CD1c-positive myeloid dendritic cell (primary cell): ENCODE measurements at regions not wholly inside any gene's neighbourhood (a gene's known extent, or its start where the extent isn't known, plus 50 kb on each side); places are given as distances from the start of the nearest gene placed in this dataset.

Experiments used
- DNase-seq: peaks from one replicate; pipeline ENCODE4 v3.0.0-alpha.2; 2016; ENCODE audit errors: extremely low spot score

DNA sequence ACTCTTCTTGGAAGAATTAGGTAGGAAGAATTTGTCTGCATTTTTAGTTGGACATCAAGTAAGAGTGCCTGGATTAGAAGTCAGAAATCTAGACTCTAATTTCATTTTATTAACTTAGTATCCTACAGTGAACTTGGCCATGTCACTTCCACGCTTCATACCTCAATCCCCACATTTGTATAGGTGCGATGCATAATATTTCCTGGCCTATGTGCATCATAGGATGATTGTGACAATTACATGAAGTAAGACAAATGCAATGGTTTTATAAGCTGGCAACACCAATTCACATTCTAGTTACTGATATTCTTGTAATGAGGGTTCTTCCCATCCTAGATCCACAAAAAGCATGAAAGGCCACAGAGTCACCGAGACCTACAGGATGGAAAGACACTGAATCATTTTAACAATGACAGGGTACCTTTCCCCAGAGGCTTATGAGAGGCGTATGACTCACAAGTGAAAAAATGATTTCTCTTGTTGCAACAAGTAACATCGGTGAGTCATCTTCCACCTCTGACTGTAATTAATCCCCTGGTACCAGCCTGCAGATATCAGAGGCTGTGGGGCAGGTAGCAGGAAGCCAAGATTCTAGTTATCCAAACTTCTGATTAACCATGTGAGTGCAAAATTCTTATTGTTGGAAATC is 56.0 kb upstream of the OR5AK2 start:
- no peak for DNase-seq

DNA sequence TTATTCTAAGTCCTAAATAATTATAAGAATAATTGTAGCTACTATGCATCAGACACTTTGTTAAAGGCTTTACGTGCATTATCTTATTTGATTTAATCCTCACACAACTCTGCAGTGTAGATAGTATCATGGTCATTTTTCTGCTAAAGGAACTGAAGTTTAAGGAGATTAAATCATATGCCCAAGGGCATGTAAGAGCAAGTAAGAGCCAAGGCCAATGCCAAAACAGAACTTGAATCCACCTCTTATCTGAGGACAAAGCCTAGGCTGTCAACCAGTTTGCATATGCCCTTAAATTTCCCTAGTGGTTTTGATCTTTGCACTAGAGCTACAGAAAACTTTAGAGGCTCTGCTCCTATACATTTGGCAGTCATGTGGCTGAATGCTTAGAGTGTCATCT is 65.6 kb upstream of the OR5AK2 start:
- DNase-seq: no peak

DNA sequence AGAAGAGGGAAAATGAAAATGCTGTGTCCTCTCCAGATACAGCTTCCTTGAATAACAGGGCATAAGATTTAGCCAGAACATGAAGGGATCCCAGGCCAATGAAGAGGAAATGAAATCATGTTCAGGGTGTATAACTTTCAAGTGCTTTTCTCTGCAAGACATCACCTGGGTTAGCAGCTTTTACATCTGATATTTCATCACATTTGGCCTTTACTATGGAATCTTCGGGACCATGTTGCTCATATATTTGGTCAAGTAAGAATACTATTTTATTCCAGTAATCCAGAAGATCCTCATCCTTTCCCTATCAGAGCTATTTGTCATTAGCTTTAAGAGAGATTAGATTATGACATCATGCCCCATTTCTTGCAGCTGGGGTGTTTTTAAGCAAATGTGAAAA is 66.3 kb upstream of the OR5AK2 start:
- no peak for DNase-seq

DNA sequence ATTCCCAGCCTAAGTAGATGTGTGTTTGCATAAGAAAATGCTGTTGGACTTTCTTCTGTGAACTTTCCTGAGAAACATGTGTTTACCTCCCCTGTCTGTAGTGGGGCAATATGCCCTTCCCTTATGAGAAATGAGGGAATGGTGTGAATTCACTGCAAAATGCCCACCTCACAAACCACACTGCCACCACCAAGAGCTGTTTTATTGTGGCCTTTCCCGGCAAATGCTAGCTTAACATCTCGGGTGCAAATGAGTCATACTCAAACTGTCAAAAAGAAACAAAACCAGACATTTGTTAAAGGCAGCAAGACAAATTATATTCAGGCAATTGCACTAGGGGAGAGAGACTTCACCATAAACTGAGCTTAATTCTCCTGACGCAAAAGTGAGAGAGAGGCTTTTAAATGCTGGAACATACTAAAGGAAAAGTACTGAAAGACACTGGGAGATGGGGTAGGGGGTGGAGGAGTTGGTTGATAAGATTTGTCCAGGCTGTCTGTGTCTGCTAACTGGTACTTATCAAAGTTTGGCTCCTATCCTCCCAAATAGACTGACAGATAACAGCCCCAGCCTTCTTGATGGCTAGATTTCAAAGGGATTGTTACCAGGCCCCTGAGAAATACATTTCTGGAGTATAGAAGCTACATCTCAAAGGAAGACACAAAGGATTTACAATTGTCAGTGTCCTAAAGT is 70.9 kb upstream of the OR5AK2 start:
- no peak for DNase-seq

DNA sequence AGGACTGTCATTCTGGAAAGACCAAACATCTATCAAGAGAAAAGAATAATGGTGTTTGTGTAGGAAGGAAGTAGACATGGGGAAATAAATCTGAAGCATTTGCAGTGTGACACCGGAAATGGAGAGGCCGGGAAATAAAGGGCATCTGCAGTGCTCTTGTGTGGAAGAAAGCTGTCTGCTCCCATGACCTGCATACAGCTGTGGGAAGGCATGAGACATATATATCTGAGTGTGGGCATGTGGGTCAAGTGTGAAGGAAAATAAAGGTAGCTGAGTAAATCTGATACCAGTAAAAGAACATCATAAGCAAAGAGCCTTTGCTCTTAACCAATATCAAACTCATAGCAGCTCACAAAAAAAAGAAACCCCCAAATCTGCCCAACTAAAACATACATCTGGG is 72.1 kb upstream of the OR5AK2 start:
- DNase-seq: no peak

DNA sequence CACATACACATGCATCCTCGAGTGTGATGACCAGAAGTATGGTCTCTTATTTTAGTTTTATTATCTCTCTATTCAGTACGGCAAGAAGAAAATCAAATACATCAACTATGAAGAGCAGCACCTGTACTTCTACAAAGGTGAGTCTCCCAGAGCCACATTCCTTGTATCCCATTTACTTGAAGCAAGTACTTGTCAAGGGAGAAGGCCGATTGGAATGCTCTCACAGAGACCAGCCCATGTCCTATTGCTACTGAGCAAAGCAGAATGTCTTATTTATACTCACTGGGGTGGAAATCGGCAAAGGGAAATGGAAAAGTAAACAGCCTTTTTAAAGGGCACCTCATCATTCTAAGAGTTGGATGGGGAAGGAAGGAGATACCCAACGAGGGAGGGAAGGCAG is 72.6 kb upstream of the OR5AK2 start:
- DNase-seq: no peak

DNA sequence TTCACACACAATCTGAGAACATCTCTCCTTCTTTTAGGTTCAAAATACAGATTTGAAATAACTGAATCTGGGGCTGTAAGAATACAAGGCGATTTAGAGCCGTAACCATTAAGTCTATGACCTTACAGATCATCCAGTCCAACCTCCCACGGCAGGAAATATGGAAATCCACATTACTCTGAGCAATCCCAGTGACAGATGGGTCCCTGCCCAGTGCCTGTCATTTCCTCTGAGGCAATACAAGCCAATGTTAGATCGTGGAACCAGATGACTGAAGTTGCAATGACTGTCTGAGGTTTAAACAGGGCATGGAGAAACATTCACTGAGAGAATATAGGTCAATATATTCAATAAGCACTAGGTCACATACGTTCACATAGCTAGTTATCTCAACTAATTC is 77.4 kb upstream of the OR5AK2 start:
- DNase-seq: no peak

DNA sequence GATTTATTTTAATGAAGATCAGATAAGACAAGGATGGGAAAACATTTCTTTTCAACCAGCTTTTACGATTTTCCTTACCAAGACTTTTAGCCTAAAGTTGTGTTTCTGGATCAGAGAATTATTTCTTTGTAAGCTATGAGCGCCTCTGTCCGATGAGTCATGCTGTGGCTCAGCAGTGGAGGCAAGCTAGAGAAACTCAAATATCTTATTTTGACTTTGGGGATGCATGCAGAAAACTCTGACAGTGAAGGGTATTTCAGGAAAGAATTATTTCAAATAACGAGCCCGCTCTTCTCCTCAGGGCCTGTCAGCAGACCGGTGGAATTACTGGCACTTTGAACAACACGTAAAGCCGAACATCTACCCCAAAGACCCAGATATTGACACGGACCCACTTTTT is 77.9 kb upstream of the OR5AK2 start:
- DNase-seq: no peak

DNA sequence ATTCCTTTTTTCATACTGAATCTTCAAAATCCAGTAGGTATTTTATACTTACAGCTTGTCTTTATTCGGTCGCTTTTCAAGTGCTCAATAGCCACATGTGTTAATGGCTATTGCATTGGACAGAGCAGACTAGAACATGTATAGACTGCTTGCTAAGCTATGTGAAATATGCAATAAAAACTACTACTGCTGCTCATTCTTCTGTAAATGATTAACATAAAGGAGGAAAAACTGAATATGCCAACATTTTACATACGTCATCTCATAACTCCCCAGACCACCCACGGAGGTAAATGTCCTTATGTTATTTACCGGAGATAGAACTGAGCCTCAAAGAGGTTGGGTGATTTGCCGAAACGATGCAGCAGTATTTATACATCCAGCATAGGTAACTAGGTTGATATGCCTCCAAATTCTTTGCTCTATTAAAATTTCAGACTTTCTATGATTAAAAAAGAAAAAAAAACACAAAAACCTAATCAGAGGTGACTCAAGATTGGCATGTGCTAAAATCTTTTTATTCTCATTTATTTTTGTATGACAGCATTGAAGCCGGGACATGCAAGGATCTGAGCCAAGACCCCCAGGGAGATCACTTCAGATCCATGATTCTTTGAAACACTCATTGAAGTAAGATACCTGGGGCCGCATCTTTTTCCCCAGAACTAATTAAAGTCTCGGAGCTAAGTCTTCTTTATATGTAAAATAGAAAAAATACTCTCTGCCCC is 78.5 kb upstream of the OR5AK2 start:
- DNase-seq: no peak

DNA sequence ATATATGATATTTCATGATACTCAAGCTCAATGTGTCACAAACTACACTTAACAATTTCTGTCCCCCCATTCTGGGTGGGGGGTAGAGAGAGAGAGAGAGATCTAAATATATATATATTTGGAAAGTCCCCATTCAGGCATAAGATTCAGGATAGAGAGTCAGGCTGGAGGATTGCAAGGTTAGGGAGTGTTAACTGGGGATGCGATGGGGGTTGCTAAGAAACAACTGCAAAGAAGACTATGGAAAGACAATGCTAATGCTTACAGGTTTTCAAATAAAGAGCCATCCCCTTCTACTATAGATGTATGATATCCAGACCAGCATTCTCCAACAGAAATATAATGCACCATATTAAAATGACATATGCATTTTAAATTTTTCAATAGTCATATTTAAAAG is 79.2 kb upstream of the OR5AK2 start:
- DNase-seq: no peak

DNA sequence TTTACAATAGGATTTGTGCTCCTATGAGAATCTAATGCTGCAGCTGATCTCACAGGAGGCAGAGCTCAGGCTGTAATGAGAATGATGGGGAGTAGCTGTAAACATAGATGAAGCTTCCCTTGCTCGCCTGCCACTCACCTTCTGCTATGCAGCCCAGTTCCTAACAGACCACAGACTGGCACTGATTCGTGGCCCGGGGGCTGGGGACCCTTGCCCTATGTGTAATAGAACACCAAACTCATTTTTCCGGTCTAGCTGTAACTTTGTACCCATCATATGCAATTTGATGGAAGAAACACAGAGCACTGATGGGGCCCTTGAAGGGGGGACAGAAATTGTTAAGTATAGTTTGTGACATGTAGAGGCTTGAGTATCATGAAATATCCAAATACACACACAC is 79.6 kb upstream of the OR5AK2 start:
- DNase-seq: no peak

DNA sequence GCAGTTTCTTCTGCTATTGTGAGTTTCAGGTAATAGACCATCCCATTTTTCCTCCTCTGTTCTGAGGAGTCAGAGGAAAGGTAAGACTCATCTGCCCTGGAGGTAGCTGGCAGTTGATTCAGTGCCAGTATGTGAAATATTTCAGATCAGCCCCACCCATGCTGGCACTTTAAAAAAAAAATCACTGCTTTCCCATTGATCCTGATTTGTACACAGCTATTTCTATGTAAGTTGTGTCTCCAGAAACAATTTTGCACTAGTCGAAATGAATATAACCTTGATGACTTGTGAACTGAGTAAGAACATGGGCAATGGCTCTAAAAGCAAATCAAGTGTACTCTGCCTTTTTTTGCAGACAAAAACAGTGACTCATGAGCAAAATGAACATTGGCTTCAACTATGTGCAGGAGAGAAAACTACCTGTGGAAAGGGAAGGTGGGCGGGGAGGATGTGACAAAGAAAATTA is 82.0 kb upstream of the OR5AK2 start:
- no peak for DNase-seq

DNA sequence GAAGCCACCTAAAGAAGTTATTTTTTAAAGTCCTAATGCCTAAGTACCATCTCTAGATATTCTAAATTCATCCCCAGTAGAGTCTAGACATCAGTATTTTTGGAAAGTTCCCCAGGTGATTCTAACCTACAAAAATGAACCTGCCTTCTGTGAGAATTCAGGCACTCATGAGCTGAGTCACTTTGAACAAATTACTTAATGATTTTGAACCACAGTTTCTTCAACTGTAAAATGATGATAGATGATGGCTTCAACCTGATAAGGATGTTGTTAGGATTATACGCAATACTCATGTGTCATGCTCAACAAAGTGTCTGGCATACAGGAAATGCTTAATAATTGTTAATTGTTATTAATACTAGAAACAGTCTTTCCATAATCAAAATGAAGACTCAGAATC is 82.8 kb upstream of the OR5AK2 start:
- DNase-seq: no peak

DNA sequence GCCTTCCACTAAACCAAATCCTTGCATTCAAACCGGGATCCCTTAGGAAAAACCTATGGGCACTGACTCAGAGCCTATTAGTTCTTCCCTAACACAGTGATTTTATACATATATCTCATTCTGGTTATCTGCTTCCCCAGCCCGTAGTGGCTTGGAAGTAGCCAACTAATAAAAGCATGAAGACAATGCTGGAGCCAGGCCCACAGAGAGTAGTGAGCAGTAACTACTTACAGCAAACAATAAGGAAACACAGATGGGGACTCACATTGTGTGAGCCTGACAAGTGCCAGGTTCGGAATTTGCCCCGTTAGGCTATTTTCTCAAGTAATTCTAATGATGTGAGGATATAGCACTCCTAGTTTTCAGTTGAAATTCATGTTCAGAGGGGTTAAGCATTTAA is 83.3 kb upstream of the OR5AK2 start:
- DNase-seq: no peak

DNA sequence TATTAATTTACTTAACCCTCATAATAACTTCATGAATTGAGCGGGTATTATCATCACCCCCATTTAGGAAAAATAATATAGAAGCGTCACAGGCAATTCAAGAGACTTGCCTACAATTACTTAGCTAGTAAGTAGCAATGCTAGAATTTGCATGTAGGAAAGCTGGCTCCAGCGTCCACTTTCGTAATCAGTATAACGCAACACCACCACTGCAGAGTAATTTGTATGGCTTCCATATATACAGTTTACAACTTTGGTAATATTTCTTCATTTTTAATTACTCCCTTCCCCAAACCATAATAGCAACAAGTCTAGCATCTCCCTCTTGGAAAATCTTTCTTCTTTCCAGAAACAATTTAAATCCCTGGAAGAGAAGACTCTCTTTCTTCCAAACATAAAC is 89.9 kb upstream of the OR5AK2 start:
- DNase-seq: no peak

DNA sequence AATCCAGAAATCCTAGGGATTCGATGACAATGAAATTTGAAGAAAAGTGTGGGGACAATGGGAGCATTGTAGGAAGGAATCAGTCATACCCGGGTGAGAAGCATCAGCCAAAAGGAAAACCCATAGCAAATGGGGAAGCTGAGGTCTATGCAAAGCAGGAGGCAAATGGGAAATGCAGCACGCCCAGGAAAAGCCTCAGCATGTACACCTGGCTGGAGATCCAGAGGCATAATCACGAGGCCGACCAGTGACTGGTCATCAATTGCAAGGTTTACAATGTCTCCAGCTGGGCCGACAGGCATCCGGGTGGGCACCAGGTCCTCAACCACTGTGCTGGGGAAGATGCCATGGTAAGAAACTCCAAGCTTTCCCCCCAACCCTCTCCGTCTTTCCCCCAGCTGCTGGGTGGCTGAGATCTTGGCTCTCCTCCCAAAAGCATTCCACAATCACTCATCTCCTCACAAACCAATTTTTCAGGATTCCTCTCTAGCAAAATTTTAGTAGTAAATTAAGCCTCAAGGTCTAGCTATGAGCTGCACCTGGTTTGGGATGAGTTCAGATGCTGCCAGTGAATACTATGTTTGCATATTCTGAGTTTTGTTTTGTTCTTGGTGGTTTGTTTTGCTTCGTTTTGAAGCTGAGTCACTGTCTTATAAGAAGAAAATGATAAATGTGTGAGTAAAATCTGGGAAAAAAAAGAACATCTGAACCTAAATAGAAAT is 98.0 kb upstream of the OR5AK2 start:
- no peak for DNase-seq

DNA sequence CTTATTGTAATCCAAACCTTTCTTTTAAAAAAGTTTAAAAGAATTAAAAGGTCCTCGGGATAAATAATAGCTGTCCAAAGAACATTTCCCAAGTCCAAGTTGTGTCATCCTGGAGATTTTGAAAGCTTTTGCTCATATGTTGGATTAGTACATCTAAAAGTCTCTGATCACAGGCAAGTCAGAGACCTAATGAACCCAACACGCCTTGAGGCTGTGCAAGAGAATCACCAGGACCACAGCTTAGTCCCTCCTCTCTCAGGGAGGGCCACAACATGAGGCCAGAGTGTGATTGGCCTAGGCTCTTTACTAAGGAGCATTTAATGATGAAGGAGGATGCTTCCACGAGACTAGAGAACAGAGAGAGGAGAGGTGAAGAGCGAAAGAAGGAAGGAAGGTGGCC is 98.7 kb upstream of the OR5AK2 start:
- no peak for DNase-seq

DNA sequence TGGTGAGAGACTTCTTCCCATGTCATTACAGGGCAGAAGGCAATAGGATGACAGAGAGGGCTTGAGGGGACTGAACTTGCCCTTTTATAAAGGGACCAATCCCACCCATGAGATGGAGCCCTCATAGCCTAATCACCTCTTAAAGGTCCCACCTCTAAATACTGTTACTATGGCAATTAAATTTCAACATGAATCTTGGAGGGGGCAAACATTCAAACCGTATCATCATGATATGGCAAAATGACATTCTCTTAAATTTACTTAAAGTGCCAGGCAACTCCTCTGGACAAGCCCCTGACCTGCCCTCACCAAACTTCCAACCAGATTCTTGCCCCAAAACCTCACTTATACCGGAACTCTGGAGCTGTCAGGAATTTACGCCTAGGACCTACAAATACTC is 100.8 kb upstream of the OR5AK2 start:
- DNase-seq: no peak

DNA sequence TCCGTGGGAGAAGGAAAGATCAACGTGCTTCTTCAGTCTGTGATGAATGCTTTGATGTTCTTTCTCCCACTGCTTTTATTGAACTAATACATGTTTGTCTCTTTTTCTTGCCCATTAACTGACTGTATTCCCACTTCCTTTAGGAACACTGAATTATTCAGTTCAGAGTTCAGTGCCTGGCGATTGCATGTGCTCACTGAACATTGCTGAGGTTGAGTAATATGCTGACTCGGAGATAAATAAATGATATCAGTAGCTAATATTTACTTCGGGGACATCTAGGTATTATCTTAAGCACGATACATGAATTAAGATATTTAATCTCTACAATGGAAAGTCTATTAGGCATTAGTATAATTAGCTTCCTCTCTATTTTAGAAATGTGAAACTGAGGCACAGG is 102.3 kb upstream of the OR5AK2 start:
- DNase-seq: no peak

DNA sequence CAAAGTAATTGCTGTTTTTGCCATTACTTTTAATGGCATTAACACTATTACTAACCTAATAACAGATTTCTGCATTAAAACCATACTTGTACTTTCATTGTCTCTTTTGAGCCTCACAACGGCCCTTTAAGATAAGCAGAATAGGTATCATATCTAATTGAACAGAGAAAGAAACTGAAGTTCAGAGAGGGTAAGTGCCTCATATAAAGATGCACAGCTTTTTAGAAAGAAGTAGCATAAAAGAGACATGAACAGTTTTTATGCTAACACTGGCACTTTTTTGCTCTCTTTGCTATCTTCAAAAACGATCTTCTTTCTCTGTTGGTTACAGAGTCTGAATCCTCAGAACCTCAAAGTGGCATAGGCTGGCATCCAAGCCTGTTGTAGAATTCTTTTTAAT is 102.9 kb upstream of the OR5AK2 start:
- no peak for DNase-seq

DNA sequence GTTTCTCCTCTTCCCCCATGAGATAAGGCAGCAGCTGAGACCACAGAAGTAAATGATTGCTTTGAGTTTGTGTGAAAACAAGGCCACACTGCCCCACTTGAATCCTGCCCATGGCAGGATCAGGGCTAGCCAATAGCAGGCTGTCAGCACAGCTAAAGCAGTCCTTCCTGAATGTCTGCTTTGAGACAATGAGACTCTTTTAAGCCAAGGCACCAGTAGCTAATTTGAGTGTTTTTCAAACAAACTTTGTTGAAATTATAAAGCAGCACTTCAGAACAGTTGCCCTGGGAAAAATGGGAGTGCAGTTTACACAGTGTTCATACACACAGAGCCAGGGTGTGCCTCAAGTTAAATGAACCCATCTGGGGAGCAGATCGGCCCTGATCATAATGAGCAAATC is 103.5 kb upstream of the OR5AK2 start:
- no peak for DNase-seq

DNA sequence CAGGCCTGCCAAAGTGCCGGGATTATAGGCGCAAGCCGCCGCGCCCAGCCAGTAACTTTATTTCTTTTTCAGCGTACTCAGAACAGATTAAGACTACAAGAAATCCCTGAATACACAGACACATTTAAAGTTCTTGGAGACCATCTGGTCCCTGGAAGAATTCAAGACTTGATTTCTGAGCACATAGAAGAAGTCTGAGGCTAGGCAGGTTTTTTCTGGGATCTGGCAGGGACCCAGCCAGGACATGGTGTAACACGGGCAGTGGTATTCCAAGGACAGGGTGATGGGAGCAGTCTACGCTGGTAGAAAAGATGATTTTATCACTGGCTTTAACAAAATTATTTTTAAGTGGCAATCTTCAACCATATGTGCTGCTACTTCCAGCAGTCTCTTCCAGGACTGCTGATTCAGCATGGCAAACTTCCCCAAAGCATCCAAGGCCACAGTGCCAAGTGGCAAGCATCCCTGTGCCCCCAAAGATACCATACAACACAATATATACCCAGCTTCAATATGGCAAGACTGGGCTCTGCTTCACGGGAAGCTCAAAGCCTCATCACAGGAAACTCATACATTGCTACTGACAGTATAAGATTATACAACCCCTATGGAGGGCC is 105.2 kb upstream of the OR5AK2 start:
- DNase-seq: no peak
